SK-N-SH treated with all-trans-retinoic acid at 6 μM for 48 hours (cell line): ENCODE measurements at regions not wholly inside any gene's neighbourhood (a gene's known extent, or its start where the extent isn't known, plus 50 kb on each side); places are given as distances from the start of the nearest gene placed in this dataset.

ENCODE experiments used
- ZNF8 ChIP-seq: fragments of 450-650 bp; formaldehyde crosslinking; IDR thresholded peaks from 2 replicates; pipeline ENCODE4 v1.5.0; 2020; ENCODE audit warnings: mild to moderate bottlenecking, moderate library complexity
- TF ChIP-seq, protein P1 (sequence below): fragments of 250-450 bp; sonication (Bioruptor Pico); IDR thresholded peaks from 2 replicates; pipeline ENCODE4 v1.5.1; 2020; ENCODE audit warnings: low read depth, mild to moderate bottlenecking, moderate library complexity

- TF ChIP-seq, protein P1, sequence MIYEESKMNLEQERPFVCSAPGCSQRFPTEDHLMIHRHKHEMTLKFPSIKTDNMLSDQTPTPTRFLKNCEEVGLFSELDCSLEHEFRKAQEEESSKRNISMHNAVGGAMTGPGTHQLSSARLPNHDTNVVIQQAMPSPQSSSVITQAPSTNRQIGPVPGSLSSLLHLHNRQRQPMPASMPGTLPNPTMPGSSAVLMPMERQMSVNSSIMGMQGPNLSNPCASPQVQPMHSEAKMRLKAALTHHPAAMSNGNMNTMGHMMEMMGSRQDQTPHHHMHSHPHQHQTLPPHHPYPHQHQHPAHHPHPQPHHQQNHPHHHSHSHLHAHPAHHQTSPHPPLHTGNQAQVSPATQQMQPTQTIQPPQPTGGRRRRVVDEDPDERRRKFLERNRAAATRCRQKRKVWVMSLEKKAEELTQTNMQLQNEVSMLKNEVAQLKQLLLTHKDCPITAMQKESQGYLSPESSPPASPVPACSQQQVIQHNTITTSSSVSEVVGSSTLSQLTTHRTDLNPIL, result no peak
- TF ChIP-seq ZNF8, result no peak
These were observed 367.1 kb upstream of the ADGRL2 start for GRCh38 chr1:81433676-81434075.
